SHP77 treated with DMSO at 0.1 percent for 48 hours (cell line): ENCODE measurements at regions not wholly inside any gene's neighbourhood (a gene's known extent, or its start where the extent isn't known, plus 50 kb on each side); places are given as distances from the start of the nearest gene placed in this dataset.

ENCODE experiments used
- DNase-seq: peaks from one replicate; lab custom pipeline; 2025; lab: John Stamatoyannopoulos, UW

GRCh38 chr7:22563032-22563501 is 63.1 kb upstream of the STEAP1B start:
- DNase-seq: peak; percentile 33

- DNase-seq: no peak
Measured at GRCh38 chr7:22561895-22562593, 62.1 kb upstream of the STEAP1B start.

DNA sequence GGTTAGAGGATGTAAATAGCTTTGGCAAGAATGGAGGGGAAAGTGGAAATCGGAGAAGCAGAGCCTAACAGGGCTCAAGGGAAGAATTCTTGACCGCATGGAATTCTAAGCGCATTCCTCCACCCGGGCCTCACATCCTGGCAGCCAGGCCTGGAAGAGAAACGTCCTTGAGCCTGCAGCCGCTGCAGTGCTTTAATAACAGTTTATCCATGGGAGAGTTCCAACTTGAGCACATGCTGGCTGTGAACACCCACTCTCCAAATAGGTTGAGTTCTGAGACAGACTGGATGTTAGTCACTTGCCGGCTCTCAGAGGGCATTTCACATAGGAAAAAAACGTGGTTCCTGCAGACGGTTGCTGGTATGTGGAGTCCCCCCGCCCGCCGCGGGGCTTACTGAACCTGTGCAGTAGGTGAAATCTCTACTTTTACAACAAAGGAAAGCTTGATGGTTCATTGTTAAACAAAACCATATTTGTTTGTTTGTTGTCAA is 61.4 kb upstream of the STEAP1B start:
- DNase-seq: peak; percentile 26

- DNase-seq: peak; percentile 71
Measured at GRCh38 chr7:22559829-22560489, 60.0 kb upstream of the STEAP1B start.

DNA sequence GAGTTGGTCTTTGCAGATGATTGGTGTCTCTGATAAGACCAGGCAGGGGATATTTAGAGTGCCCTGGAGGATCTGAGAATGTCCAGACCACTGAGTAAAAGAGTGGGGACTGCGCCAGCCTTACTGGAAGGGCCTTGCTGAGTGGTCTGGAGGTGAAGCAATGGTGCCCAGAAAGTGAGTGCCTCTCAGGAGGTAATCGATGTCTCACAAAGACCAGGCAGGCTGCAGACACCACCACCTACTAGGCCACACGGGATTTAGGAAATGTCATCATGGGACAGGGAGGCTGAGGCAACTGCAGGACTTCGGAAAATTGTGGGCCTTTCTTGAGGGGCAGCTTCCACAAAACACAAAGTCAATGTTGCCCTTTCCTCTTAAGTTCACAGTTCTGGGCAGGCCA is 57.2 kb upstream of the STEAP1B start:
- no peak for DNase-seq

DNA sequence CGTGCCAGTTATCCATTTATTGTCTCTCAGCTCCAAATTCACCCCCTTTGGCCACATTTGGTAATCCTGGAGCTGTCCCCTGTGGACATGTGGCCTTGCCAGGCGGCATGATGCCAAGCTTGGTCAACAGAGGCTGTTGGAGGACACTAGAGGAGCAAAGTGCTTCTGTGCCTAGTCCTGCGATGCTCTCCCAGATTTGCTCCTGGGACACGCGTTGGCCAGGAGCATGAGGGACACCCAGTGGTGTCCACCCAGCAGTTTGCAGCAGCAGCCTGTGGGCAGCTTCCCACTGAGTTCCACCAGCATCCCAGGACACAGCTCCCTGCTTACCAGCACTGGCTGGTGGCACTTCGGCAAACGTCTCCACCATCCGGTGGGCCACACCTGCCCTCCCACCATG is 55.5 kb upstream of the STEAP1B start:
- DNase-seq: no peak

DNA sequence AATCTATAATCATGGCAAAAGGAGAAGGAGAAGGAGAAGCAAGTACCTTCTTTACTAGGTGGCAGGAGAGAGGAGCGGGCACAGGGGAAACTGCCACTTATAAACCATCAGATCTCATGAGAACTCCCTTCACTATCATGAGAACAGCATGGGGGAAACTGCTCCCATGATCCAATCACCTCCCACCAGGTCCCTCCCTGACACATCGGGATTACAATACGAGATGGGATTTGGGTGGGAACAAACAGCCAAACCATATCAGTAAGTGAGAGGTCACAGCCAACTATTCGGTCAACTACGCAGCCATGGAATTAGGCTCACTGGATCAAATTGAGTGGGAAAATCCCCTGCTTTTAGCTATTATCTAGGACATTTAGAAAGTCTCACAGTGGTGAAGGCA is 54.2 kb upstream of the STEAP1B start:
- no peak for DNase-seq

DNA sequence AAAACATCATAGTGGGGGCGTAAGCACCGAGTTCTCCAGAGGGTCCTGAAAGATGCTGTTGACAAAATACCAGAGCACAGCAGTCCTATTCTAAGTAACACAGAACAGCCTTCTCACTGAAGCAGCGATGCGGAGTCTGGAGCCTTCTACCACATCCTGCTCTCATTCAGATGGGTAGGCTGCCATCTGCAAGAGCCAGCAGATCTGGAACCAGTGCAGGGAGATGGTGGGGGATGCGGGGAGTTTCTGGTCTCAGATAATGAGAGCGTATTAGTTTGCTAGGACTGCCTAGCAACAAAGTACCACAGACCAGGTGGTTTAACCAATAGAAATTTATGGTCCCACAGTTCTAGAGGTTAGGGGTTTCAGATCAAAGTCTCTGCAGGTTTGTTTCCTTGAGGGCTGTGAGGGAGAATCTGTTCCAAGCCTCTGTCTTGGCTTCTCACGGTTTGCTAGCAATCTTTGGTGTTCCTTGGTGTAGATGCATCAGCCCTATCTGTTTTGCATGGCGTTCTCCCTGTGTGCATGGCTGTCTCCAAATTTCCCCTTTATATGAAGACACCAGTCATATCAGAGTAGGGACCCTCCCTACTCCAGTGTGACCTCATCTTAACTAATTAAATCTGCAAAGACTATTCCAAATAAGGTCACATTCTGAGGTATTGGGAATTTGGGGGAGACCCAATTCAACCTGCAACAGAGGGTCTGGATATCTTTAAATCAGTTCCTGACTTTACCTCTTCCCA is 52.0 kb upstream of the STEAP1B start:
- no peak for DNase-seq

- no peak for DNase-seq
Measured at GRCh38 chr7:22550514-22551030, 50.6 kb upstream of the STEAP1B start.

- DNase-seq: peak; percentile 17
Measured at GRCh38 chr7:22549667-22550513, 49.9 kb upstream of the STEAP1B start.
